ENCODE measurements at regions not wholly inside any gene's neighbourhood (a gene's known extent, or its start where the extent isn't known, plus 50 kb on each side); places are given as distances from the start of the nearest gene placed in this dataset.

DNA sequence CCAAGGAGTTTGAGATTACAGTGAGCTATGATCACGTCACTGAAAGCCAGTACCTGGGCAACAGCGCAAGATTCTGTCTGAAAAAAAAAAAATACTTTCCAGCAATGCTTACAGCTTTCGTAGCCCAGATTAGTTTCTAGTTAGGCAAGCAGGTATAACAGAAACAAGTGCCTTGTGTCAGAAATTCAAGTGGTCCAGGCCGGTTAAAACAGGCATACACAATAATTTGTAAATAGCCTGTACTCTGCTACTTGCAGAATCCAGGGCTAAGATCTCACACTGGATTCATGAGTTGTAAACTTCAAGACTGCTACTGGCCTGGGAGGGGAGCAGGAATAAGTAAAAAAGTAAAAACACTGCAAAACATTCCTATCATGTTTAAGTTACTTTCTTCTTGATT is 512.9 kb downstream of the IPMK start:
- TF ChIP-seq, protein P1, sequence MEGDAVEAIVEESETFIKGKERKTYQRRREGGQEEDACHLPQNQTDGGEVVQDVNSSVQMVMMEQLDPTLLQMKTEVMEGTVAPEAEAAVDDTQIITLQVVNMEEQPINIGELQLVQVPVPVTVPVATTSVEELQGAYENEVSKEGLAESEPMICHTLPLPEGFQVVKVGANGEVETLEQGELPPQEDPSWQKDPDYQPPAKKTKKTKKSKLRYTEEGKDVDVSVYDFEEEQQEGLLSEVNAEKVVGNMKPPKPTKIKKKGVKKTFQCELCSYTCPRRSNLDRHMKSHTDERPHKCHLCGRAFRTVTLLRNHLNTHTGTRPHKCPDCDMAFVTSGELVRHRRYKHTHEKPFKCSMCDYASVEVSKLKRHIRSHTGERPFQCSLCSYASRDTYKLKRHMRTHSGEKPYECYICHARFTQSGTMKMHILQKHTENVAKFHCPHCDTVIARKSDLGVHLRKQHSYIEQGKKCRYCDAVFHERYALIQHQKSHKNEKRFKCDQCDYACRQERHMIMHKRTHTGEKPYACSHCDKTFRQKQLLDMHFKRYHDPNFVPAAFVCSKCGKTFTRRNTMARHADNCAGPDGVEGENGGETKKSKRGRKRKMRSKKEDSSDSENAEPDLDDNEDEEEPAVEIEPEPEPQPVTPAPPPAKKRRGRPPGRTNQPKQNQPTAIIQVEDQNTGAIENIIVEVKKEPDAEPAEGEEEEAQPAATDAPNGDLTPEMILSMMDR (conservative IDR thresholded peaks at IDR 0.05), result no peak
- TF ChIP-seq ZFX (IDR thresholded peaks at IDR 0.05), result no peak
